ENCODE measurements at regions not wholly inside any gene's neighbourhood (a gene's known extent, or its start where the extent isn't known, plus 50 kb on each side); places are given as distances from the start of the nearest gene placed in this dataset.

DNA sequence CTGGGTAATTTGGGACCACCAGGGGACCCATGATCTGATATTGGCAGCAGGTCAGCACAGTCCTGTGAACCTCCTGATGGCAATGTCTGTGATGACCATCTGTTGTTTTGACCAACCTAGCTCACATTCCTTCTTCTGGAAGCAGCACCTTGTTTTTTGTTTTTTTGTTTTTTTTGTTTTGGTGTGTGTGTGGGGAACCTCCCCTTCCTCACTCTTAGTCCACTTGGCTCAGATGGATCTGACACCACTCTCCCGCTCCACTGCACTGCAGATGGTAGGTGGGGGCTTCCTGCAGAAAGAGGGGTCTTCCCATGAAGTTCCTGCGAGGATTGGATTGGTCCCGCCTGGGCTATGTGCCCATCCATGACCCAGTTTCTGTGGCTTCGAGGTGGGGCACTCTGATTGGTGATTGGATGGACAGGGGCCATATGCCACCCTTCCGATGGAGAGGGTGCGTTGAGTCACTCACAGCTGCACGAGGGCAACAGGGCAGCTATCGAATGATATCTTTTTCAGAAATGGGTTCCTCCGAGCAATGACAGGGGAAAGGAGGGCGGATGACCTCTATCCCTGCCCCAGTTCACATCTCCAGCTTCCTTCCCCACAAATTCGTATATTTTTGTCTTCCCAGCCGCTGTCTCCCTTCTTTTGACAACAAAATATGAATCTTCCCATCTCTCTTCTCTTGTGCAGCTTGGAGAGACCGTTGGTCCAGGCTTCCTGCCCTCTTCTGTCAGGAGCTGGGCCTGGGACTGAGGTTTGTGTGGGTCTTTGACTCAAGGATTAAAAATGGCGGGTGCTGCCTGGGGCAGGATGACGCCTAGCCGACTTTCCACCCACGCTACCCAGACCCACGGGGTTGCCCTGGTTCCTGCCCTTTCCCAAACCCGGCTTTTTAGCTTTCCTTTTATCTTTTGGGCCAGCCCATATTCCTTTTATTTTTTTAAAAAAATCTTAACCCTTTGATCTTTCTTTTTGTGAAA lies 132.1 kb upstream of the KCNG1 start:
- TF ChIP-seq, protein P1, sequence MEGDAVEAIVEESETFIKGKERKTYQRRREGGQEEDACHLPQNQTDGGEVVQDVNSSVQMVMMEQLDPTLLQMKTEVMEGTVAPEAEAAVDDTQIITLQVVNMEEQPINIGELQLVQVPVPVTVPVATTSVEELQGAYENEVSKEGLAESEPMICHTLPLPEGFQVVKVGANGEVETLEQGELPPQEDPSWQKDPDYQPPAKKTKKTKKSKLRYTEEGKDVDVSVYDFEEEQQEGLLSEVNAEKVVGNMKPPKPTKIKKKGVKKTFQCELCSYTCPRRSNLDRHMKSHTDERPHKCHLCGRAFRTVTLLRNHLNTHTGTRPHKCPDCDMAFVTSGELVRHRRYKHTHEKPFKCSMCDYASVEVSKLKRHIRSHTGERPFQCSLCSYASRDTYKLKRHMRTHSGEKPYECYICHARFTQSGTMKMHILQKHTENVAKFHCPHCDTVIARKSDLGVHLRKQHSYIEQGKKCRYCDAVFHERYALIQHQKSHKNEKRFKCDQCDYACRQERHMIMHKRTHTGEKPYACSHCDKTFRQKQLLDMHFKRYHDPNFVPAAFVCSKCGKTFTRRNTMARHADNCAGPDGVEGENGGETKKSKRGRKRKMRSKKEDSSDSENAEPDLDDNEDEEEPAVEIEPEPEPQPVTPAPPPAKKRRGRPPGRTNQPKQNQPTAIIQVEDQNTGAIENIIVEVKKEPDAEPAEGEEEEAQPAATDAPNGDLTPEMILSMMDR (IDR thresholded peaks at IDR 0.05): no peak
- no peak for TF ChIP-seq POLR2A (IDR thresholded peaks at IDR 0.05)
